Hepatocyte (in vitro differentiated cells): ENCODE measurements at regions not wholly inside any gene's neighbourhood (a gene's known extent, or its start where the extent isn't known, plus 50 kb on each side); places are given as distances from the start of the nearest gene placed in this dataset.

Source experiments
- EZH2 ChIP-seq: fragments of 200-600 bp; sonication (generic); IDR thresholded peaks from 2 replicates; pipeline ENCODE4 v1.6.1; 2016; ENCODE audit warnings: antibody characterized with exemption, mild to moderate bottlenecking, borderline replicate concordance
- TF ChIP-seq, protein P1 (sequence below): fragments of 200-600 bp; sonication (generic); IDR thresholded peaks from 2 replicates; pipeline ENCODE4 v1.5.1; 2016; ENCODE audit warnings: antibody characterized with exemption, mild to moderate bottlenecking; ENCODE audit not compliant: poor library complexity

DNA sequence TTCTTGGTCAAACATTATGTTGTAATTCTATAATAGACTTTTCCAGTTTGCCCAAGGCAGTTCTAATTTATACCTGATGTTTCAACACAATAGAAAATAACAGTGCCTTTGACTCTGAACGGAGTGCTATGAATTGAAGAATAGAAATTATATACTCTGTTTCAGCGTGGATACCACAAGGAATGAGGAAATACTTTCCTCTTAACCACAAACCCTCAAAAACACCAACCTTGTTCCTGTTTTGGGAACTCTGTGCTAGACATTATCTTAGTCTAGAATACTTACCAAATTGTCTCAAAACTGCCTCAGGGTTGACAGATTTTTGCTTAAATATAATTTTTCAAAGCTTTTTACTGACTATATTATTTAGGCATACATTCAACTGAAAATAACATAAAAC is 1629.3 kb downstream of the MRPL39 start:
- TF ChIP-seq, protein P1, sequence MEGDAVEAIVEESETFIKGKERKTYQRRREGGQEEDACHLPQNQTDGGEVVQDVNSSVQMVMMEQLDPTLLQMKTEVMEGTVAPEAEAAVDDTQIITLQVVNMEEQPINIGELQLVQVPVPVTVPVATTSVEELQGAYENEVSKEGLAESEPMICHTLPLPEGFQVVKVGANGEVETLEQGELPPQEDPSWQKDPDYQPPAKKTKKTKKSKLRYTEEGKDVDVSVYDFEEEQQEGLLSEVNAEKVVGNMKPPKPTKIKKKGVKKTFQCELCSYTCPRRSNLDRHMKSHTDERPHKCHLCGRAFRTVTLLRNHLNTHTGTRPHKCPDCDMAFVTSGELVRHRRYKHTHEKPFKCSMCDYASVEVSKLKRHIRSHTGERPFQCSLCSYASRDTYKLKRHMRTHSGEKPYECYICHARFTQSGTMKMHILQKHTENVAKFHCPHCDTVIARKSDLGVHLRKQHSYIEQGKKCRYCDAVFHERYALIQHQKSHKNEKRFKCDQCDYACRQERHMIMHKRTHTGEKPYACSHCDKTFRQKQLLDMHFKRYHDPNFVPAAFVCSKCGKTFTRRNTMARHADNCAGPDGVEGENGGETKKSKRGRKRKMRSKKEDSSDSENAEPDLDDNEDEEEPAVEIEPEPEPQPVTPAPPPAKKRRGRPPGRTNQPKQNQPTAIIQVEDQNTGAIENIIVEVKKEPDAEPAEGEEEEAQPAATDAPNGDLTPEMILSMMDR = no peak
- no peak for TF ChIP-seq EZH2
